ENCODE measurements at regions not wholly inside any gene's neighbourhood (a gene's known extent, or its start where the extent isn't known, plus 50 kb on each side); places are given as distances from the start of the nearest gene placed in this dataset.

GRCh38 chr5:167920589-167920988 is 370.9 kb upstream of the WWC1 start:
- Histone ChIP-seq H2AFZ (no peak overlapping the region), H4K20me1 (ENCODE audit: insufficient read depth, poor library complexity, severe bottlenecking) (no peaks in the 10 kb centered on the region), H3K27me3 (no peaks in the 10 kb centered on the region), H3K9me2 (replicated peaks; ENCODE audit: insufficient read depth) (no peaks in the 10 kb centered on the region), H3K4me3 (no peak overlapping the region), H3K27ac (no peak overlapping the region), H3K4me1 (ENCODE audit: insufficient read depth) (no peaks in the 10 kb centered on the region), H3K4me2 (no peak overlapping the region), H3K79me2 (no peaks in the 10 kb centered on the region), H3K36me3 (replicated peaks; ENCODE audit: insufficient read depth, low read depth) (no peaks in the 10 kb centered on the region), H3K9me3 (ENCODE audit: low read depth) (no peaks in the 10 kb centered on the region)
- DNase-seq (ENCODE audit: low spot score), result no peak
- 92% methylated on average over 2 of the region's 2 CpGs for WGBS (ENCODE audit: low lambda C conversion rate, missing lambda C conversion rate)
- TF ChIP-seq EZH2phosphoT487 (IDR thresholded peaks at IDR 0.05; ENCODE audit: low read depth, severe bottlenecking, unreplicated experiment) (no peak), EZH2 (IDR thresholded peaks at IDR 0.05; ENCODE audit: borderline replicate concordance) (no peak)
- TF ChIP-seq, protein P1, sequence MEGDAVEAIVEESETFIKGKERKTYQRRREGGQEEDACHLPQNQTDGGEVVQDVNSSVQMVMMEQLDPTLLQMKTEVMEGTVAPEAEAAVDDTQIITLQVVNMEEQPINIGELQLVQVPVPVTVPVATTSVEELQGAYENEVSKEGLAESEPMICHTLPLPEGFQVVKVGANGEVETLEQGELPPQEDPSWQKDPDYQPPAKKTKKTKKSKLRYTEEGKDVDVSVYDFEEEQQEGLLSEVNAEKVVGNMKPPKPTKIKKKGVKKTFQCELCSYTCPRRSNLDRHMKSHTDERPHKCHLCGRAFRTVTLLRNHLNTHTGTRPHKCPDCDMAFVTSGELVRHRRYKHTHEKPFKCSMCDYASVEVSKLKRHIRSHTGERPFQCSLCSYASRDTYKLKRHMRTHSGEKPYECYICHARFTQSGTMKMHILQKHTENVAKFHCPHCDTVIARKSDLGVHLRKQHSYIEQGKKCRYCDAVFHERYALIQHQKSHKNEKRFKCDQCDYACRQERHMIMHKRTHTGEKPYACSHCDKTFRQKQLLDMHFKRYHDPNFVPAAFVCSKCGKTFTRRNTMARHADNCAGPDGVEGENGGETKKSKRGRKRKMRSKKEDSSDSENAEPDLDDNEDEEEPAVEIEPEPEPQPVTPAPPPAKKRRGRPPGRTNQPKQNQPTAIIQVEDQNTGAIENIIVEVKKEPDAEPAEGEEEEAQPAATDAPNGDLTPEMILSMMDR (IDR thresholded peaks at IDR 0.05; ENCODE audit: poor library complexity), result no peak

DNA sequence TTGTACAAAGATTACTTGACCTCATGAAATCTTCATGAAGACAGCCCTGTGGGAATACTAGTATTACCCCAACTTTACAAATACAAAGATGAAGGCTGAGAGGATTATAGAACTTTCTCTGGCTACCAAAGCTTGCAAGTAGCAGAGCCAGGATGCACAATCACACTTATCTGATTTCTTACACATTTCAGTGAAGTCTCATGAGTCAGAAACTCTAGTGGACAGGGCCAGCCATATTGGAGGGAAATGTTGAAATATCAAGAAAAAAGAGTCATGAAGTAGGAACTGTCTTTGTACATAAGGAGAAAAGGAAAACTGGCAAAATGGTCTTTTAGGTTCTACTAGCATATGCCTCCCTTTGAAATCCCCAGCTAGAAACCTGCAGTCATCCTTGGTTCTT is 369.6 kb upstream of the WWC1 start:
- Histone ChIP-seq H3K9me2 (replicated peaks; ENCODE audit: insufficient read depth) (no peaks in the 10 kb centered on the region), H3K27me3 (no peaks in the 10 kb centered on the region), H3K4me1 (ENCODE audit: insufficient read depth) (no peaks in the 10 kb centered on the region), H3K27ac (no peak overlapping the region), H3K36me3 (replicated peaks; ENCODE audit: insufficient read depth, low read depth) (no peaks in the 10 kb centered on the region), H3K4me2 (no peak overlapping the region), H3K79me2 (no peaks in the 10 kb centered on the region), H2AFZ (no peak overlapping the region), H4K20me1 (ENCODE audit: insufficient read depth, poor library complexity, severe bottlenecking) (no peaks in the 10 kb centered on the region), H3K9me3 (ENCODE audit: low read depth) (no peaks in the 10 kb centered on the region), H3K4me3 (no peak overlapping the region)
- no peak for DNase-seq (ENCODE audit: low spot score)
- no peak for TF ChIP-seq EZH2phosphoT487 (IDR thresholded peaks at IDR 0.05; ENCODE audit: low read depth, severe bottlenecking, unreplicated experiment)
- TF ChIP-seq, protein P1 (IDR thresholded peaks at IDR 0.05; ENCODE audit: poor library complexity), result no peak

- Histone ChIP-seq H3K9me2 (replicated peaks; ENCODE audit: insufficient read depth) (no peaks in the 10 kb centered on the region), H2AFZ (no peak overlapping the region), H3K79me2 (no peaks in the 10 kb centered on the region), H3K36me3 (replicated peaks; ENCODE audit: insufficient read depth, low read depth) (no peaks in the 10 kb centered on the region), H3K27me3 (no peaks in the 10 kb centered on the region), H3K4me2 (no peak overlapping the region), H4K20me1 (ENCODE audit: insufficient read depth, poor library complexity, severe bottlenecking) (no peaks in the 10 kb centered on the region), H3K27ac (no peak overlapping the region), H3K4me1 (ENCODE audit: insufficient read depth) (no peaks in the 10 kb centered on the region), H3K4me3 (no peak overlapping the region), H3K9me3 (ENCODE audit: low read depth) (no peaks in the 10 kb centered on the region)
- WGBS (ENCODE audit: low lambda C conversion rate, missing lambda C conversion rate), result 82% methylated on average over 4 of the region's 4 CpGs
- DNase-seq (ENCODE audit: low spot score), result no peak
- TF ChIP-seq EZH2 (IDR thresholded peaks at IDR 0.05; ENCODE audit: borderline replicate concordance) (no peak), EZH2phosphoT487 (IDR thresholded peaks at IDR 0.05; ENCODE audit: low read depth, severe bottlenecking, unreplicated experiment) (no peak)
- TF ChIP-seq, protein P1 (IDR thresholded peaks at IDR 0.05; ENCODE audit: poor library complexity), result no peak
These were observed 368.0 kb upstream of the WWC1 start for GRCh38 chr5:167923396-167923795.

GRCh38 chr5:167929841-167930240 is 361.6 kb upstream of the WWC1 start:
- Histone ChIP-seq H3K9me2 (replicated peaks; ENCODE audit: insufficient read depth) (no peaks in the 10 kb centered on the region), H3K4me1 (ENCODE audit: insufficient read depth) (no peaks in the 10 kb centered on the region), H3K9me3 (ENCODE audit: low read depth) (no peaks in the 10 kb centered on the region), H2AFZ (no peak overlapping the region), H3K27ac (no peak overlapping the region), H4K20me1 (ENCODE audit: insufficient read depth, poor library complexity, severe bottlenecking) (no peaks in the 10 kb centered on the region), H3K36me3 (replicated peaks; ENCODE audit: insufficient read depth, low read depth) (no peaks in the 10 kb centered on the region), H3K4me3 (no peak overlapping the region), H3K79me2 (no peaks in the 10 kb centered on the region), H3K4me2 (no peak overlapping the region), H3K27me3 (no peaks in the 10 kb centered on the region)
- 70% methylated on average over 3 of the region's 3 CpGs for WGBS (ENCODE audit: low lambda C conversion rate, missing lambda C conversion rate)
- TF ChIP-seq, protein P1 (IDR thresholded peaks at IDR 0.05; ENCODE audit: poor library complexity), result no peak
- TF ChIP-seq EZH2phosphoT487 (IDR thresholded peaks at IDR 0.05; ENCODE audit: low read depth, severe bottlenecking, unreplicated experiment) (no peak), EZH2 (IDR thresholded peaks at IDR 0.05; ENCODE audit: borderline replicate concordance) (no peak)
- no peak for DNase-seq (ENCODE audit: low spot score)

All from hepatocyte (in vitro differentiated cells).